Ammon's horn (tissue), 1 donor: ENCODE measurements at regions not wholly inside any gene's neighbourhood (a gene's known extent, or its start where the extent isn't known, plus 50 kb on each side); places are given as distances from the start of the nearest gene placed in this dataset.
"Not testable (repeated sequence)": the region's sequence is repeated elsewhere in the genome, so short reads cannot be mapped to it uniquely, and the experiment has no call there.

Source experiments
- DNase-seq: peaks from one replicate; pipeline ENCODE4 v3.0.0-alpha.2; 2016; ENCODE audit warnings: low spot score

GRCh38 chr18:10085416-10085815 lies 171.6 kb downstream of the VAPA start:
- no peak for DNase-seq

GRCh38 chr18:10085876-10086275 lies 172.1 kb downstream of the VAPA start:
- DNase-seq = no peak

- DNase-seq = no peak
These were observed 172.8 kb downstream of the VAPA start for GRCh38 chr18:10086458-10087210.

- DNase-seq = no peak
These were observed 174.9 kb downstream of the VAPA start for GRCh38 chr18:10088734-10089133.

- no peak for DNase-seq
These were observed 176.1 kb downstream of the VAPA start for GRCh38 chr18:10089881-10090280.

- DNase-seq = no peak
These were observed 176.9 kb downstream of the VAPA start for GRCh38 chr18:10090668-10091067.

GRCh38 chr18:10093445-10093844 lies 179.6 kb downstream of the VAPA start:
- DNase-seq = no peak

GRCh38 chr18:10094154-10094553 lies 180.3 kb downstream of the VAPA start:
- DNase-seq = no peak

- no peak for DNase-seq
These were observed 180.8 kb downstream of the VAPA start for GRCh38 chr18:10094655-10095054.

GRCh38 chr18:10095356-10095755 lies 181.5 kb downstream of the VAPA start:
- no peak for DNase-seq

- no peak for DNase-seq
These were observed 185.8 kb downstream of the VAPA start for GRCh38 chr18:10099539-10100140.

- DNase-seq = no peak
These were observed 186.4 kb downstream of the VAPA start for GRCh38 chr18:10100196-10100595.

GRCh38 chr18:10100941-10101701 lies 187.3 kb downstream of the VAPA start:
- no peak for DNase-seq

GRCh38 chr18:10101729-10102128 lies 187.9 kb downstream of the VAPA start:
- DNase-seq = no peak

- DNase-seq = not testable (repeated sequence)
These were observed 191.3 kb downstream of the VAPA start for GRCh38 chr18:10105118-10105517.

- DNase-seq = no peak
These were observed 197.4 kb downstream of the VAPA start for GRCh38 chr18:10111191-10111590.

- no peak for DNase-seq
These were observed 198.1 kb downstream of the VAPA start for GRCh38 chr18:10111944-10112343.

- DNase-seq = no peak
These were observed 199.6 kb downstream of the VAPA start for GRCh38 chr18:10113121-10114022.

GRCh38 chr18:10114717-10115463 lies 201.1 kb downstream of the VAPA start:
- DNase-seq = no peak

GRCh38 chr18:10116574-10116973 lies 202.8 kb downstream of the VAPA start:
- DNase-seq = no peak

GRCh38 chr18:10119528-10119927 lies 205.7 kb downstream of the VAPA start:
- no peak for DNase-seq
